GM21526 (cell line): ENCODE measurements at regions not wholly inside any gene's neighbourhood (a gene's known extent, or its start where the extent isn't known, plus 50 kb on each side); places are given as distances from the start of the nearest gene placed in this dataset.

Experiments
- ATAC-seq: cut with Tn5 transposase; IDR thresholded peaks from one replicate; pipeline ENCODE4 v1.9.1; 2021; ENCODE audit warnings: moderate library complexity; ENCODE audit not compliant: unreplicated experiment, low FRiP score

DNA sequence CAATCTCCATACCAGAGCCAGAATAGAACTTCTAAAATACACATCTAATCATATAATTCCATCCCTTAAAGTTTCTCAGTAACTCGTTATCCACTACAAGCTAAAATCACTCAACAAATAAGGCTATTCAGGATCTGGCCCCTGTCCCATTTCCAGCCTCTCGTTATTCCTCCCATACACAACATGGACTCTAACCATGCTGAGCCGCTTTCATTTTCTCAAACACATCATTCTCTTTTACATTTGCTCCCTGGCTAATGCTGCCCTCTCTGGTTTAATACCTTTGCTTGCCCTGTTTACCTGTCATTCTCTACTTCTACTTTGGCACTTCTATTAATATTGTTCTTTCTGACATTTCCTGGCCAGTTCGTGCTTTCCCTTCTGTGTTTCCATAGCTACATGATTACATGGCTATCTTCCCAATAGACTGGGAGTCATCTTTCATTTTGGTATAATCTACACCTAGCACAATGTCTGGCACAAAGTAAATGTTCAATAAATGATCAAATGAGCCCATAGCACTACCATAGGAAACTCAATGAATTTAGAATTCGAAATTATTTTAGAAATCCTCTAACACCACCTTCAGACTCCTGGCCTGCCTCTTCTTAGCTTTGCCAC is 163.6 kb upstream of the VRK2 start:
- ATAC-seq = no peak

DNA sequence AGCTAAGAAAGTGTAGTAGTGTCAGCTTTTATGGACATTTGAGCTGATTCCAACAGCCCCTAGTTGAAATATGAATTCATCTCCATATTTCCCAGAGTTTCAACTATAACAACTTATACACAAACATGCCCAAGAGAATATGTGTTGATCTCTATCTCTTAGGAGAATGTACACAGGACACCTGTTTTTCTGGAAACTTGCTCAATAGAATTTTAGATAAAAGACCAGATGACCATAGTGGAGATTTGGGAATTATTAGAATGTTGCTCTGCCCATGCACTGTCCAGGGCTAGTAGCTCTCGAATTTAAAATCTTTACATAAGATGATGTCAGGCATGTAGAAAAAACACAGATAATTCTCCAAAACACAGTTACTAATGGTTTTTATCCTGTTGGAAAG is 162.3 kb upstream of the VRK2 start:
- no peak for ATAC-seq

GRCh38 chr2:57885742-57886141 is 160.9 kb upstream of the VRK2 start:
- ATAC-seq = no peak

GRCh38 chr2:57886161-57886786 is 160.3 kb upstream of the VRK2 start:
- no peak for ATAC-seq

DNA sequence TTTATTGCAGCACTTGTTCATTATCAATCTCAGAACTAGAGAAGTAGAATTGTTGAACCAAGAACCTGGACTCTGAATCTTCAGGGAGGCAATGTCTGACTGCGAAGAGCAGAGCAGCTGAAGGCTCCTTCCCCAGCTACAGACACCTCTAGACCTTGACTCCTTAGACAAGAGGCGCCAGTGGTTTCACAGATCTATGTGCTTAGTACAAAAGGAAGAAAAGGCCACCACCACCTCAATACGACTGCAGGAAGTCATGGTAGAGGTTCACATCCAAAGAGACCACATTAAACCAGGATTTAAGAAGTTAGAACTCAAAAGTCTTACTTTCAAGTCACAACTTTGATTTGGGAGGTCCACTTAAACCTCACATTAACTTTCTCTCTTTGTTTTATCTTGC is 158.1 kb upstream of the VRK2 start:
- no peak for ATAC-seq

GRCh38 chr2:57890464-57890863 is 156.1 kb upstream of the VRK2 start:
- no peak for ATAC-seq

DNA sequence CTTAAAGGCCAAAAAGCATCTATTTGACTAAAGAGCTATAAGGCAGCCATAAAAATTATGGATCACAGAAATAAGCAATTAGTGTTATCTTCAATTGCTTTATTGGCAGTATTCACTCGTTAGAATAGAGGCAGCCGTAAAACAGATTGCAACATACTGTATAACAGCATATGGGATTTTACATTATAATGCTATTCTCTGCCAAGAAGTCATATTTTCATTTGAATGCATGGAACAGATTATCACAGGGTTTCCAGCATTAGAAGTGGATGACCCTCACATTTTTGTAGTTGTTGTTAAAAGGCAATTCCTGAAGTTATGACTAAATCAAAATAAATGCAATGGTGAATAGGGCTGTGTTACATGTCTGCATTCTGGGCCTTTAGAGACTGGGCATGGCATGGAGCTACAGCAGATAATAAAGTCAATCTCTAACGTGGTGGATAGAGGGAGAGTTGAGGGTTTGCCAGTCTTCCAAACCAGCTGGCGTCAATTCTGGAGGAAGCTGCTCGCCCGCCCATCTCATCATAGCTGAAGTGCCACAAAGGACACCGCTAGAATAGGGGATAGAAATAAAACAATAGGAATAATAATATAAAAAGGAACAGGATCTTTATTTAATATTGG is 155.4 kb upstream of the VRK2 start:
- ATAC-seq = no peak

DNA sequence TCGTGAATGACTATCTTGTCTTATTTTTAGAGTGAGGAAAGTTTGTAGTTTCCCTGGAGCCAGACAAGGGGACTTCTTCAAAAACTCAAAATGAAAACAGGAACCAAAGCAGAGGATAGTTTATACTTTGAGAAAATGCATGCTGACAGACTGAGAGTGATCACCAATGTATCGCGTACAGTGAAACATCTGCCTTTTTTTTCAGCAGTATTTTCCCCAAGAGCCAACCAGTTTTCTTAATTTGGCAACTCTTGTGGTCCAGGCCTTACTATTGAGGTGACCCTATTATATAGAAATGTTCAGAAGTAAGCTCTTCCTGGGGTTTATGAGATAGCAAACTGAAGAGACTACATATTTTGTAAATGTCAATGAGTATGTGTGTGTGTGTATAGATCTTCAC is 153.7 kb upstream of the VRK2 start:
- peak; percentile 71 for ATAC-seq

DNA sequence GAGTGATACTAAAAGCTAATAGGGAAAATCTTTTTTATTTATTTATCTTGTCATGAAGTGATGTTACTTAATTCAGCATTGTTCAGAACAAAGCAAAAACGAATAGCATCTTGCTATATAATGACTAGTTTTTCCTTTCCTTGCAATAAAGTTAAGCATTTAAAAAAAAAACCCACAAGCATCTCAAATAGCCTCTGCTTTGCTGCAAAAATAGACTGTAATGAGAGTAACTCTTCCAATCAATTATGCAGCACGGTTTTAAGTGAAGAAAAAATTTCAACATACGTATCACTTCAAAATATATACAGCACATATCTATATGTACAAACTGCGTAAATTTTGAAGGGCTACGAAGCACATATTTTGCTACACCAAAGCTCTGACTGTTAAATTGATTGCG is 153.3 kb upstream of the VRK2 start:
- ATAC-seq = no peak

- no peak for ATAC-seq
These were observed 152.8 kb upstream of the VRK2 start for GRCh38 chr2:57893786-57894185.

DNA sequence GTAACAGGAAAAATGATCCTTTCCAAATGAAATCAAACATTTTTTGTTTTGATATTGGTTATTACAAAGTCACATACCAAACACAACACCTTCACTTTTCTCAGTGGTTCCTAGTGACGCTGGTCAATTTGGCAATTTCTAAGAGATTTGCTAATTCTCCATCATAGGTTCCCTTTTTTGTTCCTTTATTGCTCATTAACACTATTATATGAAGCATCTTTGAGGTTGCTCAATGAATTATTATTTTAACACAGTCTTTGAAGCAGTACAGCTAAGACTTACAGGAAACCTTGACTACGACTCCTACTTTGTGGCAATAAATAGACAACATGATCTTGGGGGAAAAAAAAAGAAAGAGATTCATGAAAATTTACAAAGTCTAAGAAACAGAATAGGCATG is 152.2 kb upstream of the VRK2 start:
- no peak for ATAC-seq

- no peak for ATAC-seq
These were observed 148.7 kb upstream of the VRK2 start for GRCh38 chr2:57897920-57898319.

- ATAC-seq = no peak
These were observed 146.7 kb upstream of the VRK2 start for GRCh38 chr2:57899898-57900297.

GRCh38 chr2:57902578-57902977 is 144.0 kb upstream of the VRK2 start:
- no peak for ATAC-seq

DNA sequence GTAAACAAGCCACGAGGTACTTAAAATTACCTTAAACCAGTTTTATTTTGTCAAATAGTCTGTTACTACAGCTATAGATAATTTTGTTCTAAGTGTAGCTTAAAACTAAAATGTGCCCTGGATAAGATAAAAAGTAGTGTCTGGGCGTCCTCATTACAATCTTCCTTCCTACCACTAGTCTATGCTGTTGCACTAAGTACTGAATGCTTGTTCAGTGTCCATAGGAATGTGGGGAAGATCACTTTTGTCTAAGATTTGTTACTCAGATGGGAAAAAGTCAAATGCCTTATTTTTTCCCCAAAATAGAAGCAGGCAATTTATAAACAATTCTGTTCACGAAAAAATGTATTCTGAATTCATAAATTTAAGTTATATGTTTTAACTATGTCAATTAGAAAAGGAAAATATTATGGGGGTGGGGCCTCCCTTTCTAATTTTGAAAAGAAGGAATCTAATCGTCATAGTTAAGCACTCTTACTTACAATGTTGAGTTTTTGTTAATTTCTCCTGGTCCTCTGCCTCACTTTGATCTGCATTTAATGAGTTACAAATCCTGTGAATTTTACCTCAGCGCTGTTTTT is 140.4 kb upstream of the VRK2 start:
- ATAC-seq = peak; percentile 66

DNA sequence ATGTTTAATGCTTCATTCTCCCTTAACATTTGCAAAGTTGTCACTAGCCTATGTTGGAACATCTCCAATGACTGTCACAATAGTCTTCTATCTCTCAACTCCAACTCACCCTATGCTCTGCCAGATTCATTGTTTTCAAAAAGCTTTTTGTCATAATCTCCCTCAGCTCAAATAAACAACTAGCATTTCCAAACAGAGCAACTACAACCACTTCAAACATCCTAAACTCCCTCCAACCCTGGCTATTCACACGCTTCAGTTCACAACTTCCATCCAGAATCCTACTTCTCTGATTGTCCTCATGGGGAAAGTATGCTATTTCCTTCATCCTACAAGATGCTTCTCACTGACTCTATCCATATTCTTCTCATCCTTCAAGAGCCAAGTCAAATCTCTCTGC is 139.2 kb upstream of the VRK2 start:
- no peak for ATAC-seq

DNA sequence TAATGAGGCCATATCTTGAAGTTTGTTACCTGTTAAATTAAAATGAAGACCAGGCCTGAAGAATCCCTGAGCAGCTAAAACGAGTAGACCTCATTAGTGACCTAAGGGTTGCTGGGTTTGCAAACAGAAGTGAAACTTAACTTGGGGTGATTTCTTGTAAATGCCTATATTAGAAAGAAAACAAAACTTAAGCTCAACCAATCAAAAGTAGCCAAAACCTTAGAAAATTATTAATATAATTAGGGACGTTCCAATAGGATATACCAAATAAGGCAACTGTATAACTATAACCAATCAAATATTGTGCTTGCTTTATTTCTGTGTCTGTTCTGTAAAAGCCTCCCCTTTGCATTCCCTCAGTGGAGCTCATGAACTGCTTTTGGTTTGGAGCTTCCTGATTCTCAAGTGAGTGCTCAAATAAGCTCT is 137.9 kb upstream of the VRK2 start:
- ATAC-seq = peak; percentile 74

GRCh38 chr2:57918126-57918525 is 128.5 kb upstream of the VRK2 start:
- no peak for ATAC-seq

- ATAC-seq = no peak
These were observed 126.2 kb upstream of the VRK2 start for GRCh38 chr2:57920342-57920939.

DNA sequence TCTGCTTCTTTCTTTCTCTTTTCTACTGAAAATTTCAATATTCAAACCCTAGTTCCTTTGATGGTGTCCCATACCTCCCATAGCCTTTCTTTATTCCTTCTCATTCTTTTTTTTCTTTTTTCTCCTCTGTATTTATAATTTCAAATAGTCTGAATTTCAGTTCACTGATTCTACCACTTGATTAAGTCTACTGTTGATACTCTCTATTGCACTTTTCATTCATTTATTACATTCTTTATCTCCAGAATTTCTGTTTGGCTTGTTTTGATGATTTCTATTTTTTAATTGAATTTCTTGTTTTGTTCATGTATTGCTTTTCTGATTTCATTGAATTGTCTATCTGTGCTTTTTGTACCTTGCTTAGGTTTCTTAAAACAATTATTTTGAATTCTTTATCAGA is 111.9 kb upstream of the VRK2 start:
- no peak for ATAC-seq

DNA sequence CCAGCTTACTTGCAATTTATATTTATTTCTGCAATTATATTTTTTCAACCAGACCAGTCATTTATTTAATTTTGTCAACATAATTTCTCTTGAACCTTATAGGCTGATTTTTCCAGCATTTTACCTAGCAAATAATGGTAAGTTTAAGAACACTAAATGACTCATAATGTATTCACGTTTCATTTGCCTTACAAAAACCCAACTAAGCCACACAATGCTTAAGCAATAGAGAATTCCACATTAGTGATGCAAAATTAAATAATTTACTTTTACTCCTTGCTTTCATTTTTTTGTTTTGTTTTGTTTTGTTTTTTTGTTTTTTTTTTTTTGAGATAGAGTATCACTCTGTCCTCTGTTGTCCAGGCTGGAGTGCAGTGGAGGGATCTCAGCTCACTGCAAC is 110.4 kb upstream of the VRK2 start:
- ATAC-seq = no peak
